Activated B cell treated with CpG ODN at 0.5 μM for 24 hours (primary cell): ENCODE measurements at regions not wholly inside any gene's neighbourhood (a gene's known extent, or its start where the extent isn't known, plus 50 kb on each side); places are given as distances from the start of the nearest gene placed in this dataset.

Experiments
- ATAC-seq: fragments of 200-7000 bp; cut with Tn5 transposase; one replicate; pipeline ENCODE4 v1.10.0; 2021; ENCODE audit warnings: low read depth, mild to moderate bottlenecking, moderate library complexity
- CTCF ChIA-PET: fragments of 350-600 bp; sonication (Branson Sonifier 250); formaldehyde crosslinking; loops from one replicate; lab custom pipeline; 2021; ENCODE audit warnings: antibody characterized with exemption; lab: Charles Lee
- POLR2A ChIA-PET: fragments of 350-600 bp; sonication (Branson Sonifier 250); formaldehyde crosslinking; loops from one replicate; lab custom pipeline; 2021; ENCODE audit warnings: antibody characterized with exemption; lab: Charles Lee
- DNase-seq: peaks from one replicate; pipeline ENCODE4 v3.0.0; 2022
- H3K27ac Mint-ChIP-seq: one replicate; pipeline ENCODE4 v1.8.0; 2020; ENCODE audit warnings: mixed read lengths
- H3K27me3 Mint-ChIP-seq: one replicate; pipeline ENCODE4 v1.8.0; 2021; ENCODE audit warnings: mixed read lengths
- H3K36me3 Mint-ChIP-seq: one replicate; pipeline ENCODE4 v1.8.0; 2021; ENCODE audit warnings: low read depth, mixed read lengths
- H3K4me1 Mint-ChIP-seq: one replicate; pipeline ENCODE4 v1.8.0; 2021; ENCODE audit warnings: mixed read lengths
- H3K4me3 Mint-ChIP-seq: one replicate; pipeline ENCODE4 v1.8.0; 2020; ENCODE audit warnings: mild to moderate bottlenecking, mixed read lengths
- H3K9me3 Mint-ChIP-seq: one replicate; pipeline ENCODE4 v1.8.0; 2020; ENCODE audit warnings: mixed read lengths
- CTCF ChIP-seq: fragments of 200-600 bp; IDR thresholded peaks from one replicate; pipeline ENCODE4 v1.8.0; 2022; ENCODE audit warnings: antibody characterized with exemption, mild to moderate bottlenecking
- intact Hi-C: fragments of 100-400 bp; cut with micrococcal nuclease; formaldehyde crosslinking; loops from one replicate; pipeline ENCODE4 v1.15.1; 2024

- no peak overlapping the region for H3K4me3 Mint-ChIP-seq
Observed at GRCh38 chr18:78893281-78894032, 86.2 kb upstream of the SALL3 start.

GRCh38 chr18:78894033-78894305, 85.6 kb upstream of the SALL3 start:
- Mint-ChIP-seq H3K4me1 (no peaks in the 10 kb centered on the region), H3K36me3 (no peaks in the 10 kb centered on the region), H3K27me3 (no peaks in the 10 kb centered on the region), H3K4me3 (no peak overlapping the region), H3K27ac (no peak overlapping the region), H3K9me3 (peaks cover 10% of the 10 kb centered on the region)
- no peak for ATAC-seq
- intact Hi-C loops = no loop called here
- no peak for TF ChIP-seq CTCF
- POLR2A ChIA-PET = no interaction called here
- CTCF ChIA-PET = no interaction called here
- no peak for DNase-seq

More at GRCh38 chr18:78893281-78894032, 86.2 kb upstream of the SALL3 start:
- TF ChIP-seq CTCF = no peak
- no peaks in the 10 kb centered on the region for H3K27me3 Mint-ChIP-seq
- H3K9me3 Mint-ChIP-seq = peaks cover 12% of the 10 kb centered on the region
- H3K36me3 Mint-ChIP-seq = no peaks in the 10 kb centered on the region
- no peak overlapping the region for H3K27ac Mint-ChIP-seq
- POLR2A ChIA-PET = no interaction called here
- CTCF ChIA-PET = no interaction called here
- DNase-seq (no peak), ATAC-seq (no peak)
- no peaks in the 10 kb centered on the region for H3K4me1 Mint-ChIP-seq
- intact Hi-C loops = no loop called here

- ChIA-PET POLR2A (no interaction called here), CTCF (no interaction called here)
- H3K9me3 Mint-ChIP-seq = peaks cover 3% of the 10 kb centered on the region
- H3K27ac Mint-ChIP-seq = no peak overlapping the region
- no peaks in the 10 kb centered on the region for H3K4me1 Mint-ChIP-seq
- no peak for DNase-seq
- H3K36me3 Mint-ChIP-seq = no peaks in the 10 kb centered on the region
- ATAC-seq = no peak
- no peak overlapping the region for H3K4me3 Mint-ChIP-seq
- intact Hi-C loops = no loop called here
- no peak for TF ChIP-seq CTCF
- no peaks in the 10 kb centered on the region for H3K27me3 Mint-ChIP-seq
Observed at GRCh38 chr18:78895207-78896001, 84.2 kb upstream of the SALL3 start.

- no peak overlapping the region for H3K4me3 Mint-ChIP-seq
- no peak overlapping the region for H3K27ac Mint-ChIP-seq
- no peaks in the 10 kb centered on the region for H3K36me3 Mint-ChIP-seq
- ChIA-PET POLR2A (no interaction called here), CTCF (no interaction called here)
- intact Hi-C loops = no loop called here
- ATAC-seq (no peak), DNase-seq (no peak)
- TF ChIP-seq CTCF = no peak
- no peaks in the 10 kb centered on the region for H3K9me3 Mint-ChIP-seq
- H3K27me3 Mint-ChIP-seq = no peaks in the 10 kb centered on the region
- no peaks in the 10 kb centered on the region for H3K4me1 Mint-ChIP-seq
Observed at GRCh38 chr18:78896111-78896905, 83.3 kb upstream of the SALL3 start.

GRCh38 chr18:78898066-78898465, 81.6 kb upstream of the SALL3 start:
- no peaks in the 10 kb centered on the region for H3K27me3 Mint-ChIP-seq
- no peak for ATAC-seq
- no peak for TF ChIP-seq CTCF
- no peak overlapping the region for H3K4me3 Mint-ChIP-seq
- intact Hi-C loops = no loop called here
- H3K27ac Mint-ChIP-seq = no peak overlapping the region
- H3K4me1 Mint-ChIP-seq = no peaks in the 10 kb centered on the region
- POLR2A ChIA-PET = no interaction called here
- H3K9me3 Mint-ChIP-seq = no peaks in the 10 kb centered on the region
- no peaks in the 10 kb centered on the region for H3K36me3 Mint-ChIP-seq
- DNase-seq = no peak
- CTCF ChIA-PET = no interaction called here
